Skeletal muscle satellite cell (primary cell): ENCODE measurements at regions not wholly inside any gene's neighbourhood (a gene's known extent, or its start where the extent isn't known, plus 50 kb on each side); places are given as distances from the start of the nearest gene placed in this dataset.

Experiments used
- H3K27me3 ChIP-seq: 2 replicates; pipeline ENCODE4 v1.7.0; 2013; ENCODE audit warnings: low read length; ENCODE audit not compliant: control insufficient read depth, insufficient read depth
- H3K36me3 ChIP-seq: 2 replicates; pipeline ENCODE4 v1.7.0; 2013; ENCODE audit warnings: mild to moderate bottlenecking, control low read depth, low read length; ENCODE audit not compliant: insufficient read depth
- H3K4me1 ChIP-seq: 2 replicates; pipeline ENCODE4 v1.7.0; 2013; ENCODE audit warnings: low read length; ENCODE audit not compliant: control insufficient read depth, insufficient read depth
- H3K4me2 ChIP-seq: 2 replicates; pipeline ENCODE4 v1.7.0; 2013; ENCODE audit warnings: mild to moderate bottlenecking, low read length
- H3K4me3 ChIP-seq: 2 replicates; pipeline ENCODE4 v1.7.0; 2013; ENCODE audit warnings: low read length
- H3K9ac ChIP-seq: 2 replicates; pipeline ENCODE4 v1.7.0; 2013; ENCODE audit warnings: mild to moderate bottlenecking, low read depth, low read length, moderate library complexity
- H3K9me3 ChIP-seq: replicated peaks from 2 replicates; pipeline ENCODE4 v1.7.0; 2013; ENCODE audit warnings: mild to moderate bottlenecking, control low read depth, low read length

DNA sequence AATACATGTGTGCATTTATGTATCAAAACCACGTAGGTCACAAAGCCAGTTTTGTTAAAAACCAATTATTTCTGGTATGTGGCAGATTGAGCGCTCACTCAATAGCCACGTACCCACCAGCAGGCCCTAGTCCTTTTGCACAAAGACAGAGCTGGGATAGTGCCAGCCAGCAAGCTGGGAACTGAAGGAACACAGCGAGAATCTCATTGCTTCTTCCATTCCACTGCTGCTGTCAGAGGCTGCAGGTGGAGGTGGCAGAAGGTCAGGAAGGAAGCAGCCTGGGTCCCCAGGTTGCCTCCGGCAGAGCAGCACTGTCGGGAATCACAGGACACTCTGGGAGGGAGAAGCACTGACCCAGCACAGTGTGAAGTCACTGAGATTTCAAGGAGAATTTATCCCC lies 385.5 kb upstream of the PFKP start:
- Histone ChIP-seq H3K9me3 (no peaks in the 10 kb centered on the region), H3K36me3 (no peaks in the 10 kb centered on the region), H3K4me2 (no peak overlapping the region), H3K4me3 (no peak overlapping the region), H3K4me1 (no peaks in the 10 kb centered on the region), H3K27me3 (no peaks in the 10 kb centered on the region), H3K9ac (no peak overlapping the region)

DNA sequence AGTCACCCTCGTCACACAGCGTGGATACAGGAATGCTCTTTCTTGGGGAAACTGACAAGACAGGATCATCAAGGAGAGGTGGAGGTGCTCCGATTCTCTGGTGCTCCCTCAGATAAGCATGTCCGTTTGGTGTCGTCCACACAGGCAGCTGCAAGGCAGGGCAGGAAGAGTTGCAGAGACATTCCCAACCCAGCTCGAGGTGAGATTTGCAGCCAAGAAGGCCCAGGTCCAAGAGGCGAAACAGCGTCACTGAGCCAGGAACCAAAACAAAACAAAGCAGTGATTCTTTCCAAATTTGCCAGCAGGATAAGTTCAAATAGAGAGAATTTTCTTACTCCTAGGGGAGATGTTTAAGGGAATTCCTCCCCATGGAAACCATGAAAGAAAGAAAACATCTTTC lies 386.5 kb upstream of the PFKP start:
- H3K4me2 ChIP-seq = no peak overlapping the region
- H3K4me1 ChIP-seq = no peaks in the 10 kb centered on the region
- H3K36me3 ChIP-seq = no peaks in the 10 kb centered on the region
- no peaks in the 10 kb centered on the region for H3K9me3 ChIP-seq
- H3K9ac ChIP-seq = no peak overlapping the region
- H3K4me3 ChIP-seq = no peak overlapping the region
- no peaks in the 10 kb centered on the region for H3K27me3 ChIP-seq

DNA sequence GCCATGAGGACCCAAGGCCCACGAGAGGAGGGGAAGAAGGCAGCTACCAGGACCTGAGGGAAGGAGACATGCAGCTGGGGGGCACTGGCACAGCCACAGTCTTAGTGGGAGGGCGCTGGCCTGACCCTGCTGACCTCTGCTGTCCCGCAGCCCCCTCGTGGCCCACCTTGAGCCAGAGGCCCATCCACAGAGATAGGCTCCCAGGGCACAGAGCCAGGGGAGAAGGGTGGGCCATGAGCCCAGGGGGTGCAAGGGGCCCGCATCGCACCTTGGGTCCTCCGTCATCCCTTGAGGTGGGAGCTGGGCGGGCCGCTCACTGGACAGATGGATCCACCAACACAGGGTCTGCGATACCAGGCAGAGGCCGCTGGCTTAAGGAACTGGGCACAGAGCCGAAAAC lies 387.7 kb upstream of the PFKP start:
- H3K4me3 ChIP-seq = no peak overlapping the region
- H3K27me3 ChIP-seq = no peaks in the 10 kb centered on the region
- no peaks in the 10 kb centered on the region for H3K9me3 ChIP-seq
- no peaks in the 10 kb centered on the region for H3K4me1 ChIP-seq
- no peak overlapping the region for H3K4me2 ChIP-seq
- H3K9ac ChIP-seq = no peak overlapping the region
- no peaks in the 10 kb centered on the region for H3K36me3 ChIP-seq

DNA sequence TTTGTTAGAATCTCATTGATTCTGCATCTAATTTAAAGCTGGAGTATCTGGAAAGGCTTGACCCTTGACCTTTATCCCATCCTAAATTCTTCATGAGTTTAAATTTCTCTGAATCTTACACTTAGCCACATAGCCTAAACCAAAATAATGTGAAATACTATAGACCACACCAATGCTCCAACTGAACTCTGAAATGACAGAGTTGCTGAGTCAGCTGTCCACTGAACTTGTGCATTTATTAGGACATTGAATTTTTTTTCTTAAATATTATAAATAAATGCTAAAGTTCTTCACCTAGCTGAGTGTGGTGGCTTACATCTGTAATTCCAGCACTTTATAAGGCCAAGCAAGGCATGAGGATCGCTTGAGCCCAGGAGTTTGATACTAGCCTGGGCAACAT lies 390.9 kb upstream of the PFKP start:
- no peak overlapping the region for H3K4me3 ChIP-seq
- H3K4me2 ChIP-seq = no peak overlapping the region
- peaks cover 10% of the 10 kb centered on the region for H3K9me3 ChIP-seq
- no peaks in the 10 kb centered on the region for H3K27me3 ChIP-seq
- H3K4me1 ChIP-seq = no peaks in the 10 kb centered on the region
- H3K9ac ChIP-seq = no peak overlapping the region
- no peaks in the 10 kb centered on the region for H3K36me3 ChIP-seq

DNA sequence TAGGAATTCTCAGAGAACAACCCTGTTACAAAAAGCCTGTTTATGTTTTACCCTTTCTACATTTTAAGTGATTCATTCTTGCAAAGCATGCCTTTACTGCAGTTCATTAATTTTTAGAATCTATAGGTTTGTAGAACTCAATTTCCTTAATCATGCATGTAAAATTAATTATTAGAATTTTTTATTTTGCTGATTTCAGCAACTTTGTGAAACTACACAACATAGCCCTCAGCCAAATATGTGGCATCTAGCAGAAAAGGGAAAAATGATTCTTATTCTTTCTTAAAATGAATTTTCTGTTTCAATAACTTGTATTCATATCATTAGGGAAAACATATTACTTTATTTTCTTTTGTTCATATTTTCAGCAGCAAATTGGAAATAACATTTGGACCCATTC lies 392.9 kb upstream of the PFKP start:
- H3K4me2 ChIP-seq = no peak overlapping the region
- no peak overlapping the region for H3K4me3 ChIP-seq
- no peaks in the 10 kb centered on the region for H3K27me3 ChIP-seq
- H3K9ac ChIP-seq = no peak overlapping the region
- no peaks in the 10 kb centered on the region for H3K36me3 ChIP-seq
- H3K4me1 ChIP-seq = no peaks in the 10 kb centered on the region
- peaks cover 11% of the 10 kb centered on the region for H3K9me3 ChIP-seq

DNA sequence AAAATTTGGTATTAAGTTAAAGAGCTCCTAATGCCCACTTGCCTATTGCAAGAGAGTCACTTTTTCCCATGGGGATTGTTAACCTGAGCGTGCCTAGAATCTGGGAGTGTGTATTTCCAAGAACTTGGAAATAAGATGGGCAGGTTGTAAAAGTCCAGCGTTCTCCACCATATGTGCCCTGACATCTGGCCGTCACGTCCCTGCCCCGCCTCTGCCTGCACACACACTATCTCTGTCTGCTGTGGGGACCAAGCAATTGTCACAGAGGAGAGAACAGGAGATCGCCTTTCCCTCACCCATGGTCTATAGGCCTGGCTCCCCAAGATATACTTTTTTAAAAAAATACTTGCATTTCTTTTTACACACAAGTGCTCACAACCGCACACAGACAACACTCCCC lies 396.5 kb upstream of the PFKP start:
- no peaks in the 10 kb centered on the region for H3K4me1 ChIP-seq
- no peak overlapping the region for H3K9ac ChIP-seq
- no peaks in the 10 kb centered on the region for H3K36me3 ChIP-seq
- H3K4me3 ChIP-seq = no peak overlapping the region
- no peaks in the 10 kb centered on the region for H3K27me3 ChIP-seq
- H3K9me3 ChIP-seq = peaks cover 15% of the 10 kb centered on the region
- no peak overlapping the region for H3K4me2 ChIP-seq

DNA sequence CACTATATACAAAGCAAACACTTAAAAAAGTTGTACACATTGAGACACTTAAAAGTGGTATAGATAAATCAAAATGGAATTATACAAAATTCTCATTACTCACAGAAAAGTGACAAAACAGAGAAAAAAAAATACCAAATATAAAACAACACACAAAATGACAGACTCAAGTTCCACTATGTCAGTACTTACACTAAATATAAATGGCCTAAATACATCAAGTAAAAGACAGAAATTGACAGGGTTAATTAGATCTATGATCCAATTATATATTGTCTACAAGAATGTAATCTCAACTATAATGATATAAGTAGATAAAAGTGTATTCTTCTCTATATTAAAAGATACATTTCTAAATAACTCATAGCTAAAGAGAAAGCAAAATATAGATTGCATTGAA lies 401.6 kb upstream of the PFKP start:
- peaks cover 14% of the 10 kb centered on the region for H3K9me3 ChIP-seq
- H3K4me1 ChIP-seq = no peaks in the 10 kb centered on the region
- no peak overlapping the region for H3K4me2 ChIP-seq
- no peaks in the 10 kb centered on the region for H3K36me3 ChIP-seq
- H3K27me3 ChIP-seq = no peaks in the 10 kb centered on the region
- H3K9ac ChIP-seq = no peak overlapping the region
- no peak overlapping the region for H3K4me3 ChIP-seq

DNA sequence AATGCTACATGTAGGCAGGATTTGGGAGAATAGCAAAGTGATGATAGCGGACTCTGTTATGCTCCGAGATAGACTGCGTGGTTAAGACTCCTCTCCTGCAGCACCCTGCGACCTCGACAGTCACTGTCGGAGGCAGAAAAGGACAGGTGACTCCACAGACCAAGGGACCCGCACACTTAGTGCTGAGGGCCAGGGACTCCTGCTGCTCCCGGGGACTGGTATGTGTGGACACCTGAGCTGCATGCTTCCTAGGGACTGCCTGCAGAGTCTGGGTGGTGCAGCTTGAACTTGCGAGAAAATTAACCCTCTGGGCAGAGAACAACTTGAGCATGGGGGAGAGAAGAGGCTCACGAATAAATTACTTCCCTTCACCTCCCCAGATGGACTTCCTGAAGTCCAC lies 407.1 kb upstream of the PFKP start:
- Histone ChIP-seq H3K9ac (no peak overlapping the region), H3K36me3 (no peaks in the 10 kb centered on the region), H3K4me2 (no peak overlapping the region), H3K27me3 (no peaks in the 10 kb centered on the region), H3K9me3 (peaks cover 8% of the 10 kb centered on the region), H3K4me1 (no peaks in the 10 kb centered on the region), H3K4me3 (no peak overlapping the region)

DNA sequence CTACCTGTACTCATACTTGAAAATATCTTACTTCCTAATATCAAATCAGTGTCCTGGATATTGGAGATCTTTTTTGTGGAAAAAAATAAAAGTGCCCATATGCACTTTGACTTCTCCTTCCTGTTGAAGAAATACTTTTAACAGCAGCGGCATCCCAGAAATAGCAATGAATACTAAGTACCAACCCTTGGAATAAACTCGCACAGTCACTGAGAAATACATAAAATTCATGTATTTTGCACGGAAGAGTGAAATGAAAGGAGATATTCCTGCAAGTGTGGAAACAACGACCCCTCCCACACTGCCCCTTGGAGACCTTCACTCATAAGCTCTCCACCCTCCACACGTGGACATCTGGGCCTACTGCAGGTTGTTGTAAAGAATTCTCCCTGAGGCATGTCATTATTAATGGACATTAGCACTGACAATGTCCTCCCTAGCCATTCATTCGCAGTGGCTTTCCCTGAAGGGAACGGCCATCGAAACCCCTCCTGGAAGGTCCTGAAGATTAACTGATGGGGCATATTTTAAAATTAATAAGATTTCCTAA lies 407.6 kb upstream of the PFKP start:
- Histone ChIP-seq H3K36me3 (no peaks in the 10 kb centered on the region), H3K9ac (no peak overlapping the region), H3K9me3 (peaks cover 5% of the 10 kb centered on the region), H3K4me2 (no peak overlapping the region), H3K27me3 (no peaks in the 10 kb centered on the region), H3K4me3 (no peak overlapping the region), H3K4me1 (no peaks in the 10 kb centered on the region)

DNA sequence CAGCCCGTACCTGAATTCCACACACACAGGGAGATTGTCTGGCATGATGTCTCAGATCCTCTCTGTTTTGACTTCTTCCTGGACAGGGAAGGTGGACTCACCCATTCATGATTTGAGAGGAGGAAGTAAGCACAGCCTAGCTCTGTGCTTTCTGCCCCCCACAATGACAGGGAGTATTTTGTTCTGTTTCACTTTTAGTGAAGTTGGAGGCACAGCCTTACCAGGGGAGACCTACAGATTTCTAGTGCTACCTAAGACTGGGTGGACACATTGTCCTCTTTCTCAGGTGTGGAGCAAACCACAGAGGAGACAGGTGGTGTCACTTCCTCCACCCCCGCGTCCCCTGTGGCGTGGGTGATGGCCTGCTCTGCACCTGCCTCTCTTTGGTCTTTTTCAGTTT lies 408.6 kb upstream of the PFKP start:
- peaks cover 4% of the 10 kb centered on the region for H3K9me3 ChIP-seq
- no peak overlapping the region for H3K4me2 ChIP-seq
- no peak overlapping the region for H3K9ac ChIP-seq
- H3K27me3 ChIP-seq = no peaks in the 10 kb centered on the region
- no peak overlapping the region for H3K4me3 ChIP-seq
- H3K36me3 ChIP-seq = no peaks in the 10 kb centered on the region
- H3K4me1 ChIP-seq = no peaks in the 10 kb centered on the region

DNA sequence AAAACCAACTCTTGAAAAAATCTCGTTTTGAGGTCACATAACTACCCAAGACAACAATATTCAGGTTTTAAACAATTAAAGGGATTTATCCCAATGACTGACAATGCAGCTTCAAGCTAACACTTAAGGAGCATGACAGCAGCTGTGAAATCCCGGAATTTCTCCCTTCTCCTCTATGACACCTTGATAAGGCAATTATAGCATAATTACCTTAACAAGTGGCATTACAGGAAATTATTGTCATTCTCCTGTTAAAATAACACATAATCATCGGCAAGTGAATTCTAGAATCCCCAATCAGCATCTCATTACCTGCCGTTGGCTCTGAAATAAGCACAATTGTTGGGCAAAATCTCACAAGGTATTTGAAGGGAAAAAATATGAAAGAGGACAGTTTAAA lies 417.0 kb upstream of the PFKP start:
- Histone ChIP-seq H3K36me3 (no peaks in the 10 kb centered on the region), H3K4me1 (no peaks in the 10 kb centered on the region), H3K27me3 (no peaks in the 10 kb centered on the region), H3K4me2 (no peak overlapping the region), H3K9me3 (peaks cover 12% of the 10 kb centered on the region), H3K9ac (no peak overlapping the region), H3K4me3 (no peak overlapping the region)

DNA sequence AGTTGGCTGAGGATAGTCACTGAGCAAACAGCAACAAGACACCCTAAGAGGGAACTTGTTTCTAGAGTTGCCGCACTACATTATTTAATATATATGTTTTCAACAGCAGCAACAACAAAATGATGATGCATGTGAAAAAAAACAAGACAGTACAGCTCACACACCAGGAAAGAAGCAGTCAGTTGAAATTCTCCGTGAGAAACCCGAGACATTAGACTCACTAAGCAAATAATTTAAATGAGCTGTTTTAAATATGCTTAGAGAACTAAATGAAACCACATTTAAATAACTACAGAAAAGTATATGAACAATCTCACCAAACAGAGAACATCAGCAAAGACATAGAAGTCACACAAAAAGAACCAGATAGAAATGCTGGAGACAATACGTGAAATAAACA lies 426.3 kb upstream of the PFKP start:
- no peaks in the 10 kb centered on the region for H3K36me3 ChIP-seq
- H3K4me3 ChIP-seq = no peak overlapping the region
- H3K4me2 ChIP-seq = no peak overlapping the region
- peaks cover 9% of the 10 kb centered on the region for H3K9me3 ChIP-seq
- no peaks in the 10 kb centered on the region for H3K27me3 ChIP-seq
- H3K4me1 ChIP-seq = no peaks in the 10 kb centered on the region
- no peak overlapping the region for H3K9ac ChIP-seq
